ENCODE measurements at regions not wholly inside any gene's neighbourhood (a gene's known extent, or its start where the extent isn't known, plus 50 kb on each side); places are given as distances from the start of the nearest gene placed in this dataset.

GRCh38 chr5:168184103-168184502 is 107.3 kb upstream of the WWC1 start:
- H3K27ac Mint-ChIP-seq, result no peak overlapping the region
- TF ChIP-seq USF1 (CRISPR knock-in tag; IDR thresholded peaks at IDR 0.05) (no peak), HMGXB4 (CRISPR knock-in tag; IDR thresholded peaks at IDR 0.05) (no peak), ZNF281 (CRISPR knock-in tag; IDR thresholded peaks at IDR 0.05) (no peak), ZBTB21 (CRISPR knock-in tag; IDR thresholded peaks at IDR 0.05; ENCODE audit: borderline replicate concordance) (no peak), MYBL2 (CRISPR knock-in tag; IDR thresholded peaks at IDR 0.05) (no peak), RORB (CRISPR knock-in tag; IDR thresholded peaks at IDR 0.05) (no peak), ZNF396 (CRISPR knock-in tag; IDR thresholded peaks at IDR 0.05; ENCODE audit: borderline replicate concordance) (no peak), FOXJ3 (CRISPR knock-in tag; IDR thresholded peaks at IDR 0.05; ENCODE audit: borderline replicate concordance) (no peak)
- CTCF ChIA-PET, result interaction anchor here (1.4 kb wide), 1 partner anchor 14 kb away, joined by 4 read pairs; no protein-coding TSS in a partner anchor
- no peaks in the 10 kb centered on the region for H3K9me3 Mint-ChIP-seq
- H3K4me3 Mint-ChIP-seq, result no peak overlapping the region
- no peak for ATAC-seq
- H3K36me3 Mint-ChIP-seq, result no peaks in the 10 kb centered on the region
- DNase-seq (ENCODE audit: low spot score), result no peak
- H3K27me3 Mint-ChIP-seq (ENCODE audit: low read depth), result no peaks in the 10 kb centered on the region
- POLR2A ChIA-PET, result no interaction called here
- H3K4me1 Mint-ChIP-seq, result peaks cover 12% of the 10 kb centered on the region

GRCh38 chr5:168186289-168187074 is 105.0 kb upstream of the WWC1 start:
- H3K4me3 Mint-ChIP-seq, result no peak overlapping the region
- DNase-seq (ENCODE audit: low spot score), result no peak
- peaks cover 5% of the 10 kb centered on the region; the same call in 1 of the 2 replicates for H3K4me1 Mint-ChIP-seq
- POLR2A ChIA-PET, result no interaction called here
- no peak for TF ChIP-seq ARID4B (CRISPR knock-in tag; IDR thresholded peaks at IDR 0.05; ENCODE audit: borderline replicate concordance)
- TF ChIP-seq ZNF416 (CRISPR knock-in tag; IDR thresholded peaks at IDR 0.05), result no peak
- no peak for TF ChIP-seq MXD4 (CRISPR knock-in tag; IDR thresholded peaks at IDR 0.05; ENCODE audit: borderline replicate concordance)
- TF ChIP-seq MLX (CRISPR knock-in tag; IDR thresholded peaks at IDR 0.05), result no peak
- TF ChIP-seq AFF4 (CRISPR knock-in tag; IDR thresholded peaks at IDR 0.05; ENCODE audit: borderline replicate concordance), result no peak
- TF ChIP-seq FOXK1 (CRISPR knock-in tag; IDR thresholded peaks at IDR 0.05), result no peak
- no peak for TF ChIP-seq MAX (CRISPR knock-in tag; IDR thresholded peaks at IDR 0.05)
- TF ChIP-seq CREM (CRISPR knock-in tag; IDR thresholded peaks at IDR 0.05), result no peak
- no peak for TF ChIP-seq ATF1 (CRISPR knock-in tag; IDR thresholded peaks at IDR 0.05)
- no peak for TF ChIP-seq KAT7 (CRISPR knock-in tag; IDR thresholded peaks at IDR 0.05; ENCODE audit: borderline replicate concordance)
- TF ChIP-seq ETV6 (CRISPR knock-in tag; IDR thresholded peaks at IDR 0.05), result no peak
- H3K9me3 Mint-ChIP-seq, result no peaks in the 10 kb centered on the region
- H3K27me3 Mint-ChIP-seq (ENCODE audit: low read depth), result no peaks in the 10 kb centered on the region
- H3K36me3 Mint-ChIP-seq, result no peaks in the 10 kb centered on the region
- ATAC-seq, result no peak
- CTCF ChIA-PET, result no interaction called here
- H3K27ac Mint-ChIP-seq, result no peak overlapping the region
